Right atrium auricular region (tissue), 2 donors: ENCODE measurements at regions not wholly inside any gene's neighbourhood (a gene's known extent, or its start where the extent isn't known, plus 50 kb on each side); places are given as distances from the start of the nearest gene placed in this dataset.

Source experiments
- DNase-seq: peaks from one replicate; pipeline ENCODE4 v3.0.0-alpha.2; 2019; ENCODE audit warnings: low spot score
- H3K27ac ChIP-seq, 2 donors: fragments of 200-600 bp; sonication (generic); 1 replicate in 1 of 2; 2 replicates in 1 of 2; pipeline ENCODE4 v1.5.1; 2016 to 2019
- H3K27me3 ChIP-seq, 2 donors: fragments of 200-600 bp; sonication (generic); one replicate each; pipeline versions ENCODE4 v1.5.1 to v1.6.0; 2017 to 2019
- H3K36me3 ChIP-seq: fragments of 200-600 bp; sonication (generic); one replicate; pipeline ENCODE4 v1.5.1; 2016
- H3K4me1 ChIP-seq, 2 donors: fragments of 200-600 bp; sonication (generic); one replicate each; pipeline versions ENCODE4 v1.5.1 to v1.6.0; 2017 to 2019
- H3K4me3 ChIP-seq, 2 donors: fragments of 200-600 bp; sonication (generic); 1 replicate in 1 of 2; 2 replicates in 1 of 2; pipeline ENCODE4 v1.5.1; 2017 to 2019; ENCODE audit warnings: mild to moderate bottlenecking in 1 of 2, moderate library complexity in 1 of 2
- H3K9me3 ChIP-seq, 2 donors: fragments of 200-600 bp; sonication (generic); one replicate each; pipeline ENCODE4 v1.5.1; 2019
- TF ChIP-seq, protein P1 (sequence below), 2 donors: fragments of 200-600 bp; sonication (generic); IDR thresholded peaks; one replicate each; pipeline ENCODE4 v1.5.1; 2019; ENCODE audit warnings: antibody characterized with exemption in 2 of 2

DNA sequence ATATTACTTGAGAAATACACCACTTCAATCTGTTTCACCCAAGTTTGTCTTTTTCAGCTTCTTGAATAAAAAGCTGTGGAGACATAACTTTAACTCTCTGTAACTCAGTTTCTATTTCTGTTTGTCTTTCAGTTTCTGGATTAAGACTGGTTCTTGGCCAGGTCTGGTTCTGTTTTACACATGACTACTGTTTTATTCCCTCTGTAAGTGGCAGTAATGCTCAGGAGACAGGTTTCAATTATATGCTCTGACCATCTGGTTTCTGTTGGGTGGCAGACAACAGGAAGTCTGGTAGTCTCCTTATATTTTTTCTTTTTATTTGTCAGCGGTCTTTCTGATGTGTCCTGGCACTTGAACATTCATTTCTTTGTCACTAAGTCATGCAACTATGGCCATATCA lies 102.9 kb downstream of the RPS29 start:
- DNase-seq = no peak
- no peaks in the 10 kb centered on the region for H3K27me3 ChIP-seq
- H3K9me3 ChIP-seq = peaks cover 0 to 15% of the 10 kb centered on the region in 2 donors
- H3K4me3 ChIP-seq = no peak overlapping the region
- H3K4me1 ChIP-seq = no peaks in the 10 kb centered on the region
- no peak overlapping the region for H3K27ac ChIP-seq
- TF ChIP-seq, protein P1, sequence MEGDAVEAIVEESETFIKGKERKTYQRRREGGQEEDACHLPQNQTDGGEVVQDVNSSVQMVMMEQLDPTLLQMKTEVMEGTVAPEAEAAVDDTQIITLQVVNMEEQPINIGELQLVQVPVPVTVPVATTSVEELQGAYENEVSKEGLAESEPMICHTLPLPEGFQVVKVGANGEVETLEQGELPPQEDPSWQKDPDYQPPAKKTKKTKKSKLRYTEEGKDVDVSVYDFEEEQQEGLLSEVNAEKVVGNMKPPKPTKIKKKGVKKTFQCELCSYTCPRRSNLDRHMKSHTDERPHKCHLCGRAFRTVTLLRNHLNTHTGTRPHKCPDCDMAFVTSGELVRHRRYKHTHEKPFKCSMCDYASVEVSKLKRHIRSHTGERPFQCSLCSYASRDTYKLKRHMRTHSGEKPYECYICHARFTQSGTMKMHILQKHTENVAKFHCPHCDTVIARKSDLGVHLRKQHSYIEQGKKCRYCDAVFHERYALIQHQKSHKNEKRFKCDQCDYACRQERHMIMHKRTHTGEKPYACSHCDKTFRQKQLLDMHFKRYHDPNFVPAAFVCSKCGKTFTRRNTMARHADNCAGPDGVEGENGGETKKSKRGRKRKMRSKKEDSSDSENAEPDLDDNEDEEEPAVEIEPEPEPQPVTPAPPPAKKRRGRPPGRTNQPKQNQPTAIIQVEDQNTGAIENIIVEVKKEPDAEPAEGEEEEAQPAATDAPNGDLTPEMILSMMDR (IDR thresholded peaks at IDR 0.05) = no peak
- no peaks in the 10 kb centered on the region for H3K36me3 ChIP-seq

DNA sequence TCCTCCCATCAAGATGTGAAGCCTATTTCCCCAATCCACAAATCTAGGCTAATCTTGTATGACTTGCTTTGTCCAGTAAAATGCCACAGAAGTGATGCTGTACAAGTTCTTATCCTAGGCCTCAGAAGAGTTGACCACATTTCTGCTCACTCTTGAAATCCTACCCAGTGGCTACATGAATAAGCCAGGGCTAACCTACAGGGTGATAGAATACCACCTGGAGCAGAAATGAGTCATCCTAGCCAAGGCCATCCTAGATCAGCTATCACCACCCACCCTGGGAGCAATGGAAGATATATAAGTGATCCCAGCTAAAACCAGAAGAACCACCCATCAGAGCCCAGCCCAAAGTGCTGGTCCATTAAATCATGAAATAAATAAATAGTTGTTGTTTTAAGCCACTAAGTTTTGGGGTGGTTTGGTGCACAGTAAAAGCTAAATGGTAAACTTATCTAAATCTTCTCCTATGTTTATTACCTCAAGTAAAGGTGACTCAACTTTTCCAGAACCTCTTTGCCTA lies 105.1 kb downstream of the RPS29 start:
- H3K27me3 ChIP-seq = no peaks in the 10 kb centered on the region
- peaks cover 0 to 15% of the 10 kb centered on the region in 2 donors for H3K9me3 ChIP-seq
- DNase-seq = no peak
- no peak overlapping the region for H3K4me3 ChIP-seq
- no peaks in the 10 kb centered on the region for H3K4me1 ChIP-seq
- H3K27ac ChIP-seq = no peak overlapping the region
- no peaks in the 10 kb centered on the region for H3K36me3 ChIP-seq
- TF ChIP-seq, protein P1 (IDR thresholded peaks at IDR 0.05) = no peak

DNA sequence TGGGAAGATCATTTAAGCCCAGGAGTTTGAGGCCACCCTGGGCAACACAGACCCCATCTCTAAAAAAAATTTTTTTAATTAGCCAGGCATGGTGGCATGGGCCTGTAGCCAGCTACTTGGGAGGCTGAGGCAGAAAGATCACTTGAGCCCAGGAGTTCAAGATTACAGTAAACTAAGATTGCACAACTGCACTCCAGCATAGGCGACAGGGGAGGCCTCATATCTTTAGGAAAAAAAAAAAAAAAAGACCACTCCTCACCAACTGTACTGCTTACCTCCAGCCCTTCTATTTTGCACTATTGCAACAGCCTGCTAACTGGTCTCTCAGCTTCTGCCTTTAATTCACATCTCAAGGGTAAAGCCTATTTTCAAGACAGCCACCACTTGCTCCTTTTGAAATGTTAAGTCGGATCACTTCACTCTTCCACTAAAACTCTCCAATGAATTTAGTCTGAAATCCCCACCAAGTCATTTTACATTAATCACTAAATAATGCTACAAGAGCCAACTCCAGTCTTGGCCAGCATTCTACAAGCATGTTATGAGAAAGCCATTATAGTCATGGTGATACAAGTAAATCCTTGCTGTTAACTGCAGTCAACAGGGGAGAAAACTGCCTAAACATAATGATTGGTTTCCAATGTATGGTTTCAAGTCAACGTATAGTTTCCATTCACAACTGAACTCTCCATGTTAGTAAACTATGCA lies 106.0 kb downstream of the RPS29 start:
- Histone ChIP-seq H3K27me3 (no peaks in the 10 kb centered on the region), H3K4me3 (no peak overlapping the region), H3K4me1 (no peaks in the 10 kb centered on the region), H3K27ac (no peak overlapping the region), H3K9me3 (peaks cover 0 to 15% of the 10 kb centered on the region in 2 donors), H3K36me3 (no peaks in the 10 kb centered on the region)
- TF ChIP-seq, protein P1 (IDR thresholded peaks at IDR 0.05) = no peak
- DNase-seq = no peak

DNA sequence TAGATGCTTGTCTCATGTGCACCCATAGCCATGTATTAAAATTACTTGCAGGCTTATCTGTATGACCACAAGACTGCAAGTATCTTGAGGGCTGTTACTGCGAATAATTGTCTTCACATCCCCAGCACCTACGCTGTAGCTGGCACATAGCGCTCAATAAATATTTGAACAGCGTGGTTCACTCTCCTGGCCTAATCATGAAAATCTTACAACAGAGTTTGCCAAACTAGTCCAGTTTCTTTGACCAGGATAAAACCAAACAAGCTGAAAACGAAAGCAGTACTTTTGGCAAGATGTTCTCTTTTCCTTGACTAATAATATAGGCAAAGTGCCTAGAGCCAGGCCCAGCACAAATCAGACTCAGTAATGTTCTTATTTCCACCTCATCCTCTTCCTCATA lies 106.7 kb downstream of the RPS29 start:
- H3K4me3 ChIP-seq = no peak overlapping the region

DNA sequence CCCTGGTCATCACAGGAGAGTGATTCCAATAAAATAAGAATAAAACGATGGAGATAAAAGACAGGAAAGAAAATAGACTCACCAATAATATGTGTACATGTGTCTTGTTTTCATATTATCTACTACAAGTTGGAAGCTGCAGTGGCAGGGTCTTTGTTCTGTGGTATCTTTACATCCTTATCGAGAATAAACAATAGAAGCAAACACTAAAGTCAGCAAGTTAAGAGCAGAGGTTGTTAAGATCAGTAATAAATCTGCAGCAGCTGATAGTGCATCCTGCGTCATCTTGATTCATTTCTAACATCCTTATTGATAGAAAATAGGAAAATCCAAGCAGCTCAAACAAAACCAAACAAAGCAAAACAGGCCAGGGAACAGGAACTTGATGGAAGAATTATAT lies 107.4 kb downstream of the RPS29 start:
- H3K27me3 ChIP-seq = no peaks in the 10 kb centered on the region
- TF ChIP-seq, protein P1 (IDR thresholded peaks at IDR 0.05) = no peak
- no peaks in the 10 kb centered on the region for H3K4me1 ChIP-seq
- no peaks in the 10 kb centered on the region for H3K36me3 ChIP-seq
- peaks cover 0 to 15% of the 10 kb centered on the region in 2 donors for H3K9me3 ChIP-seq
- no peak overlapping the region for H3K4me3 ChIP-seq
- no peak overlapping the region for H3K27ac ChIP-seq
- DNase-seq = no peak

More for the DNA sequence above, 106.7 kb downstream of the RPS29 start:
- DNase-seq = no peak
- no peaks in the 10 kb centered on the region for H3K36me3 ChIP-seq
- TF ChIP-seq, protein P1 (IDR thresholded peaks at IDR 0.05) = no peak
- H3K4me1 ChIP-seq = no peaks in the 10 kb centered on the region
- peaks cover 0 to 15% of the 10 kb centered on the region in 2 donors for H3K9me3 ChIP-seq
- H3K27ac ChIP-seq = no peak overlapping the region
- H3K27me3 ChIP-seq = no peaks in the 10 kb centered on the region

DNA sequence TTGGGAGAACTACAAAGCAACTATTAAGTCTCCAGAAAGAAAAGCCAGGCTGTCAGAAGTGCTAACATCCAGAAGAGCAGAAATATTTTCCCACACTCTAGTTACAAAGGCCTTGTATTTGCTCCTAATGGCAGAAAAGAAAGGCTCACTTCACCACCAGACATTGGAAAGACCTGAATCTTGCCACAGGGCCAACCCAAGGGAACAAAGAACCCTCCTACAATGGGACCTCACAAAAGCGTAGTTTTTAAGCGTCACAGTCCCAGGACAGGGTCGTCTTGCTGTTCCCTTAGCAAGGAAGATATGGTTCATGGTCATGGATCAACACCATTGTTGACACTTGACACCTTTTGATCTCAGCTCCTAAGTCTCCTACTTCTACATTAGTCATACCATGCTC lies 119.1 kb downstream of the RPS29 start:
- no peaks in the 10 kb centered on the region for H3K27me3 ChIP-seq
- TF ChIP-seq, protein P1 (IDR thresholded peaks at IDR 0.05) = no peak
- no peaks in the 10 kb centered on the region for H3K36me3 ChIP-seq
- no peak overlapping the region for H3K4me3 ChIP-seq
- H3K27ac ChIP-seq = no peak overlapping the region
- no peaks in the 10 kb centered on the region for H3K4me1 ChIP-seq
- no peaks in the 10 kb centered on the region for H3K9me3 ChIP-seq
- no peak for DNase-seq
